B cell (primary cell): ENCODE measurements at regions not wholly inside any gene's neighbourhood (a gene's known extent, or its start where the extent isn't known, plus 50 kb on each side); places are given as distances from the start of the nearest gene placed in this dataset.

ENCODE experiments used
- ATAC-seq: fragments of 200-7000 bp; cut with Tn5 transposase; one replicate; pipeline ENCODE4 v1.10.0; 2021; ENCODE audit warnings: low read depth, mild to moderate bottlenecking, moderate number of reproducible peaks, moderate library complexity
- CTCF ChIA-PET: fragments of 350-600 bp; sonication (Branson Sonifier 250); formaldehyde crosslinking; loops from one replicate; lab custom pipeline; 2021; ENCODE audit warnings: antibody characterized with exemption, inconsistent platforms; lab: Charles Lee
- POLR2A ChIA-PET: fragments of 350-600 bp; sonication (Branson Sonifier 250); formaldehyde crosslinking; loops from one replicate; lab custom pipeline; 2021; ENCODE audit warnings: antibody characterized with exemption; lab: Charles Lee
- DNase-seq: peaks from one replicate; pipeline ENCODE4 v3.0.0; 2013
- H2AFZ ChIP-seq: 2 replicates; pipeline ENCODE4 v1.6.1; 2012; ENCODE audit warnings: mild to moderate bottlenecking, low read depth, low read length; ENCODE audit not compliant: insufficient read depth, poor library complexity, severe bottlenecking
- H3K27ac ChIP-seq, 2 donors: 1 replicate in 1 of 2; 2 replicates in 1 of 2; pipeline ENCODE4 v1.5.1; 2012 to 2013; ENCODE audit warnings: low read length in 2 of 2, mild to moderate bottlenecking in 2 of 2, moderate library complexity in 1 of 2
- H3K27me3 ChIP-seq, 4 experiments: fragments of 200-600 bp in 1 of 4; sonication (generic) in 1 of 4; replicated peaks in 1 of 4; 1 replicate in 2 of 4; 2 replicates in 2 of 4; pipeline versions ENCODE4 v1.6.1 to v1.7.0; 2013 to 2016; ENCODE audit warnings: low read length in 3 of 4, mild to moderate bottlenecking in 2 of 4, mixed read lengths in 1 of 4, moderate library complexity in 1 of 4; ENCODE audit not compliant: insufficient read depth in 4 of 4, control insufficient read depth in 3 of 4; ENCODE audit errors: control extremely low read depth in 1 of 4
- H3K36me3 ChIP-seq, 2 experiments: replicated peaks in 1 of 2; 1 replicate in 1 of 2; 2 replicates in 1 of 2; pipeline versions ENCODE4 v1.6.1 to v1.7.1; 2013; ENCODE audit warnings: low read length in 1 of 2; ENCODE audit not compliant: insufficient read depth in 2 of 2, control insufficient read depth in 1 of 2; ENCODE audit errors: control extremely low read depth in 1 of 2, extremely low read depth in 1 of 2
- H3K4me1 ChIP-seq, 2 donors: fragments of 200-600 bp in 1 of 2; sonication (generic) in 1 of 2; 1 replicate in 1 of 2; 2 replicates in 1 of 2; pipeline versions ENCODE4 v1.5.1 to v1.6.1; 2013 to 2017; ENCODE audit warnings: low read length in 2 of 2; ENCODE audit not compliant: control insufficient read depth in 2 of 2, insufficient read depth in 2 of 2
- H3K4me2 ChIP-seq: replicated peaks from 2 replicates; pipeline ENCODE3; 2012; ENCODE audit warnings: mild to moderate bottlenecking, low read depth, low read length; ENCODE audit not compliant: poor library complexity, severe bottlenecking
- H3K4me3 ChIP-seq, 5 experiments: fragments of 200-600 bp in 1 of 5; sonication (generic) in 1 of 5; 1 replicate in 3 of 5; 2 replicates in 2 of 5; pipeline versions ENCODE4 v1.5.1 to v1.7.0; 2011 to 2016; ENCODE audit warnings: low read length in 4 of 5, mild to moderate bottlenecking in 4 of 5, low read depth in 2 of 5, control low read depth in 1 of 5, moderate library complexity in 1 of 5; ENCODE audit not compliant: insufficient read depth in 1 of 5; ENCODE audit errors: control extremely low read depth in 1 of 5, extremely low read depth in 1 of 5
- H3K79me2 ChIP-seq: fragments of 200-600 bp; sonication (generic); one replicate; pipeline ENCODE4 v1.6.0; 2016; ENCODE audit warnings: low read length; ENCODE audit not compliant: control insufficient read depth, insufficient read depth
- H3K9ac ChIP-seq: fragments of 200-600 bp; sonication (generic); 2 replicates; pipeline ENCODE4 v1.6.1; 2017; ENCODE audit warnings: mild to moderate bottlenecking, low read length, moderate library complexity
- H3K9me3 ChIP-seq, 3 donors: one replicate each; pipeline versions ENCODE4 v1.6.1 to v1.7.1; 2013; ENCODE audit warnings: low read length in 2 of 3; ENCODE audit not compliant: control insufficient read depth in 2 of 3, insufficient read depth in 1 of 3; ENCODE audit errors: control extremely low read depth in 1 of 3
- H4K20me1 ChIP-seq: 2 replicates; pipeline ENCODE4 v1.6.0; 2012; ENCODE audit warnings: mild to moderate bottlenecking, low read length; ENCODE audit not compliant: insufficient read depth, control insufficient read depth, poor library complexity, severe bottlenecking
- H3K27ac Mint-ChIP-seq: one replicate; pipeline ENCODE4 v1.8.0; 2021; ENCODE audit warnings: mixed read lengths
- H3K27me3 Mint-ChIP-seq: one replicate; pipeline ENCODE4 v1.8.0; 2021; ENCODE audit warnings: mixed read lengths
- H3K4me1 Mint-ChIP-seq: one replicate; pipeline ENCODE4 v1.8.0; 2021; ENCODE audit warnings: mixed read lengths
- H3K4me3 Mint-ChIP-seq: one replicate; pipeline ENCODE4 v1.8.0; 2021; ENCODE audit warnings: mixed read lengths
- H3K9me3 Mint-ChIP-seq: one replicate; pipeline ENCODE4 v1.8.0; 2022; ENCODE audit warnings: mixed read lengths; ENCODE audit not compliant: insufficient read depth
- CTCF ChIP-seq: fragments of 200-600 bp; IDR thresholded peaks from one replicate; pipeline ENCODE4 v1.8.0; 2022; ENCODE audit warnings: antibody characterized with exemption, mild to moderate bottlenecking
- EZH2 ChIP-seq: IDR thresholded peaks from 2 replicates; pipeline ENCODE4 v1.6.1; 2012; ENCODE audit warnings: borderline replicate concordance, low read depth, mild to moderate bottlenecking, moderate library complexity, low read length; ENCODE audit not compliant: insufficient read depth, poor library complexity, severe bottlenecking
- WGBS: methylation state at CpG from one replicate; pipeline ENCODE4 v1.1.5; 2013; ENCODE audit warnings: missing lambda C conversion rate; ENCODE audit not compliant: insufficient coverage; 5-methylcytosine and 5-hydroxymethylcytosine counted together
- intact Hi-C: fragments of 100-400 bp; cut with micrococcal nuclease; formaldehyde crosslinking; loops from one replicate; pipeline ENCODE4 v1.10.0; 2022

GRCh38 chr9:2526071-2526828 lies 95.3 kb upstream of the VLDLR start:
- Mint-ChIP-seq H3K27me3 (peaks cover 5% of the 10 kb centered on the region), H3K9me3 (peaks cover 3% of the 10 kb centered on the region), H3K4me1 (no peaks in the 10 kb centered on the region), H3K4me3 (no peak overlapping the region), H3K27ac (no peak overlapping the region)
- ChIA-PET CTCF (no interaction called here), POLR2A (no interaction called here)
- no peak overlapping the region for H3K27ac ChIP-seq
- H4K20me1 ChIP-seq: no peaks in the 10 kb centered on the region
- ATAC-seq (no peak), DNase-seq (no peak)
- no peak overlapping the region for H3K4me2 ChIP-seq
- H3K9me3 ChIP-seq: no peaks in the 10 kb centered on the region
- no peaks in the 10 kb centered on the region for H3K4me1 ChIP-seq
- H3K27me3 ChIP-seq: peaks cover 0 to 3% (median 0%) of the 10 kb centered on the region in 4 experiments
- no peaks in the 10 kb centered on the region for H3K79me2 ChIP-seq
- intact Hi-C loops: no loop called here
- no CpG with 5 or more reads among the region's 2 CpGs for WGBS
- no peak overlapping the region for H3K9ac ChIP-seq
- no peak overlapping the region for H2AFZ ChIP-seq
- H3K4me3 ChIP-seq: no peak overlapping the region
- H3K36me3 ChIP-seq: no peaks in the 10 kb centered on the region
- no peak for TF ChIP-seq CTCF
- TF ChIP-seq EZH2: no peak

- Histone ChIP-seq H3K9ac (no peak overlapping the region), H4K20me1 (no peaks in the 10 kb centered on the region), H2AFZ (no peak overlapping the region), H3K27ac (no peak overlapping the region), H3K4me1 (no peaks in the 10 kb centered on the region), H3K36me3 (no peaks in the 10 kb centered on the region), H3K27me3 (no peaks in the 10 kb centered on the region), H3K4me2 (no peak overlapping the region), H3K4me3 (no peak overlapping the region), H3K9me3 (no peaks in the 10 kb centered on the region), H3K79me2 (no peaks in the 10 kb centered on the region)
- no peak for ATAC-seq
- CTCF ChIA-PET: no interaction called here
- WGBS: 93% methylated on average over 2 of the region's 4 CpGs
- Mint-ChIP-seq H3K4me3 (no peak overlapping the region), H3K9me3 (peaks cover 3% of the 10 kb centered on the region), H3K27ac (no peak overlapping the region), H3K27me3 (peaks cover 5% of the 10 kb centered on the region), H3K4me1 (no peaks in the 10 kb centered on the region)
- DNase-seq: no peak
- TF ChIP-seq EZH2: no peak
- no peak for TF ChIP-seq CTCF
- intact Hi-C loops: no loop called here
- POLR2A ChIA-PET: no interaction called here
Measured at GRCh38 chr9:2531481-2531880, 90.1 kb upstream of the VLDLR start.
